Endothelial cell of umbilical vein (primary cell): ENCODE measurements at regions not wholly inside any gene's neighbourhood (a gene's known extent, or its start where the extent isn't known, plus 50 kb on each side); places are given as distances from the start of the nearest gene placed in this dataset.

Source experiments
- BruUV-seq: library from RNA; stranded (reverse); fragments of 400-500 nt; replicated peaks from 2 replicates; lab custom pipeline; 2021; lab: Mats Ljungman, UMichigan
- CTCF ChIA-PET: fragments of 300-600, 350-600 bp; sonication (Branson Sonifier 250); formaldehyde crosslinking; loops from one replicate; lab custom pipeline; 2021; ENCODE audit warnings: antibody characterized with exemption, inconsistent platforms; lab: Charles Lee
- POLR2A ChIA-PET: fragments of 300-600, 350-600 bp; sonication (Branson Sonifier 250); formaldehyde crosslinking; loops from one replicate; lab custom pipeline; 2021; ENCODE audit warnings: antibody characterized with exemption, inconsistent platforms; lab: Charles Lee
- DNase-seq: peaks from one replicate; pipeline ENCODE4 v3.0.0-alpha.2; 2011; ENCODE audit warnings: low read depth, low spot score
- FAIRE-seq: peaks from 2 replicates; lab custom pipeline; 2011; peaks lifted over from hg19 to GRCh38; lab: Jason Lieb, UNC
- H2AFZ ChIP-seq: 2 replicates; pipeline ENCODE4 v1.6.0; 2012; ENCODE audit warnings: low read depth, low read length, control low read depth, inconsistent platforms
- H3K27ac ChIP-seq: 2 replicates; pipeline ENCODE4 v1.5.1; 2011; ENCODE audit warnings: low read depth, mild to moderate bottlenecking, control low read depth, low read length, moderate library complexity; ENCODE audit not compliant: insufficient read depth
- H3K27me3 ChIP-seq, 2 experiments: 2 replicates each; pipeline versions ENCODE4 v1.6.0 to v1.6.1; 2011; ENCODE audit warnings: low read length in 2 of 2, mixed read lengths in 1 of 2; ENCODE audit not compliant: control insufficient read depth in 2 of 2, insufficient read depth in 2 of 2
- H3K36me3 ChIP-seq, 2 experiments: 2 replicates in 1 of 2; 3 replicates in 1 of 2; pipeline ENCODE4 v1.5.1; 2011; ENCODE audit warnings: low read length in 2 of 2, mild to moderate bottlenecking in 1 of 2, moderate library complexity in 1 of 2; ENCODE audit not compliant: control insufficient read depth in 2 of 2, insufficient read depth in 2 of 2; ENCODE audit errors: extremely low read depth in 1 of 2
- H3K4me1 ChIP-seq: 3 replicates; pipeline ENCODE4 v1.5.1; 2011; ENCODE audit warnings: mild to moderate bottlenecking, low read length; ENCODE audit not compliant: control insufficient read depth, insufficient read depth; ENCODE audit errors: extremely low read depth
- H3K4me2 ChIP-seq: 2 replicates; pipeline ENCODE4 v1.6.1; 2011; ENCODE audit warnings: low read length, control low read depth, mixed read lengths; ENCODE audit not compliant: insufficient read depth
- H3K4me3 ChIP-seq, 3 experiments: fragments of 200-600 bp in 1 of 3; sonication (generic), shearing (Covaris generic) in 1 of 3; replicated peaks in 1 of 3; 2 replicates each; pipeline ENCODE4 v1.5.1; 2011 to 2016; ENCODE audit warnings: control low read depth in 3 of 3, low read length in 3 of 3, mild to moderate bottlenecking in 2 of 3, inconsistent platforms in 1 of 3, low read depth in 1 of 3, moderate library complexity in 1 of 3; ENCODE audit not compliant: insufficient read depth in 1 of 3
- H3K79me2 ChIP-seq: 2 replicates; pipeline ENCODE4 v1.6.0; 2012; ENCODE audit warnings: low read length, inconsistent platforms; ENCODE audit not compliant: control insufficient read depth, insufficient read depth
- H3K9ac ChIP-seq: replicated peaks from 2 replicates; pipeline ENCODE3; 2011; ENCODE audit warnings: low read length, control low read depth; ENCODE audit not compliant: insufficient read depth; ENCODE audit errors: extremely low read depth
- H3K9me1 ChIP-seq: replicated peaks from 3 replicates; pipeline ENCODE4 v1.6.0; 2011; ENCODE audit warnings: mild to moderate bottlenecking, low read length; ENCODE audit not compliant: control insufficient read depth, insufficient read depth; ENCODE audit errors: extremely low read depth
- H3K9me3 ChIP-seq: replicated peaks from 2 replicates; pipeline ENCODE4 v1.5.1; 2012; ENCODE audit warnings: low read length, inconsistent platforms; ENCODE audit not compliant: control insufficient read depth, insufficient read depth
- H4K20me1 ChIP-seq: replicated peaks from 2 replicates; pipeline ENCODE3; 2011; ENCODE audit warnings: mild to moderate bottlenecking, low read length; ENCODE audit not compliant: control insufficient read depth, insufficient read depth; ENCODE audit errors: extremely low read depth
- EZH2 ChIP-seq: IDR thresholded peaks from 2 replicates; pipeline ENCODE4 v1.6.1; 2012; ENCODE audit warnings: borderline replicate concordance, low read depth, mild to moderate bottlenecking, moderate library complexity, low read length, inconsistent platforms; ENCODE audit not compliant: severe bottlenecking
- FOS ChIP-seq: IDR thresholded peaks from 2 replicates; pipeline ENCODE4 v1.6.1; 2011; ENCODE audit warnings: mild to moderate bottlenecking, low read length, moderate library complexity, borderline replicate concordance; ENCODE audit not compliant: insufficient read depth
- GATA2 ChIP-seq: IDR thresholded peaks from 2 replicates; pipeline ENCODE4 v1.7.0; 2011; ENCODE audit warnings: low read depth, mild to moderate bottlenecking, moderate library complexity, mixed read lengths, low read length; ENCODE audit not compliant: insufficient read length, insufficient read depth
- JUN ChIP-seq: IDR thresholded peaks from 2 replicates; pipeline ENCODE4 v1.6.1; 2011; ENCODE audit warnings: borderline replicate concordance, low read depth; ENCODE audit not compliant: insufficient read length, insufficient read depth
- MYC ChIP-seq: IDR thresholded peaks from one replicate; pipeline ENCODE4 v1.6.1; 2011; ENCODE audit warnings: mild to moderate bottlenecking, low read depth, low read length
- POLR2A ChIP-seq: IDR thresholded peaks from 2 replicates; pipeline ENCODE4 v1.6.1; 2012; ENCODE audit warnings: low read depth, mild to moderate bottlenecking, control low read depth, low read length
- POLR2AphosphoS5 ChIP-seq: IDR thresholded peaks from 2 replicates; pipeline ENCODE4 v1.6.1; 2012; ENCODE audit warnings: low read depth, mild to moderate bottlenecking, control low read depth, low read length, moderate library complexity; ENCODE audit not compliant: insufficient read depth
- dilution Hi-C: fragments of 300-500 bp; cut with MboI; formaldehyde crosslinking; loops from one replicate; pipeline ENCODE4 v1.15.0; 2019; ENCODE audit warnings: low sequenced_read_pairs; ENCODE audit not compliant: extremely low pct_ligation_motif_present
- intact Hi-C: fragments of 100-400 bp; cut with micrococcal nuclease; formaldehyde crosslinking; loops from one replicate; pipeline ENCODE4 v1.10.0; 2022
- TF ChIP-seq, protein P1 (sequence below), 2 donors: IDR thresholded peaks; 1 replicate in 1 of 2; 2 replicates in 1 of 2; pipeline ENCODE4 v1.5.1; 2011; ENCODE audit warnings: low read length in 2 of 2, mild to moderate bottlenecking in 2 of 2, moderate library complexity in 2 of 2, control low read depth in 1 of 2, inconsistent platforms in 1 of 2, low read depth in 1 of 2; ENCODE audit not compliant: insufficient read depth in 1 of 2; ENCODE audit errors: extremely low read depth in 1 of 2
- TF ChIP-seq, protein P2 (sequence below): IDR thresholded peaks from 2 replicates; pipeline ENCODE4 v1.6.1; 2011; ENCODE audit not compliant: insufficient read depth, insufficient read length

DNA sequence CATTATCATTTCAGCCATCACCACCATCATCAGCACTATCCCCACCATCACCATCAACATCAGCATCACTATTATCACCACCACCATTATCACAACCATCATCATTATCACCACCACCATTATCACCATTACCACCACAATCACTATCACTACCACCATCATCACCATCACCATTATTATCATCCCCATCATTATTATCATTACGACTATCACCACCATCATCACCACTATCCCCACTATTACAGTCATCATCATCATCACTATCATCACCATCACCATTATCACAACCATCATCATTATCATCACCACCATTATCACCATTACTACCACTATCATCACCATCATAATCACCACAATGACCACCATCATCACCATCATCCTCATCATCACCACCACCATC, 50.4 kb upstream of the CMKLR1 start:
- no peak for FAIRE-seq
- BruUV-seq: no TSS peak

More for the DNA sequence above, 50.4 kb upstream of the CMKLR1 start:
- no peak overlapping the region for H3K4me2 ChIP-seq
- DNase-seq: no peak
- dilution Hi-C loops (no loop called here), intact Hi-C loops (no loop called here)
- no peaks in the 10 kb centered on the region for H3K9me1 ChIP-seq
- H3K36me3 ChIP-seq: no peaks in the 10 kb centered on the region
- ChIA-PET CTCF (no interaction called here), POLR2A (no interaction called here)
- no peaks in the 10 kb centered on the region for H3K79me2 ChIP-seq
- no peaks in the 10 kb centered on the region for H3K4me1 ChIP-seq
- no peak overlapping the region for H2AFZ ChIP-seq
- H3K4me3 ChIP-seq: no peak overlapping the region
- TF ChIP-seq FOS (no peak), POLR2AphosphoS5 (no peak), JUN (no peak), MYC (no peak), EZH2 (no peak), POLR2A (no peak), GATA2 (no peak)
- TF ChIP-seq, protein P1, sequence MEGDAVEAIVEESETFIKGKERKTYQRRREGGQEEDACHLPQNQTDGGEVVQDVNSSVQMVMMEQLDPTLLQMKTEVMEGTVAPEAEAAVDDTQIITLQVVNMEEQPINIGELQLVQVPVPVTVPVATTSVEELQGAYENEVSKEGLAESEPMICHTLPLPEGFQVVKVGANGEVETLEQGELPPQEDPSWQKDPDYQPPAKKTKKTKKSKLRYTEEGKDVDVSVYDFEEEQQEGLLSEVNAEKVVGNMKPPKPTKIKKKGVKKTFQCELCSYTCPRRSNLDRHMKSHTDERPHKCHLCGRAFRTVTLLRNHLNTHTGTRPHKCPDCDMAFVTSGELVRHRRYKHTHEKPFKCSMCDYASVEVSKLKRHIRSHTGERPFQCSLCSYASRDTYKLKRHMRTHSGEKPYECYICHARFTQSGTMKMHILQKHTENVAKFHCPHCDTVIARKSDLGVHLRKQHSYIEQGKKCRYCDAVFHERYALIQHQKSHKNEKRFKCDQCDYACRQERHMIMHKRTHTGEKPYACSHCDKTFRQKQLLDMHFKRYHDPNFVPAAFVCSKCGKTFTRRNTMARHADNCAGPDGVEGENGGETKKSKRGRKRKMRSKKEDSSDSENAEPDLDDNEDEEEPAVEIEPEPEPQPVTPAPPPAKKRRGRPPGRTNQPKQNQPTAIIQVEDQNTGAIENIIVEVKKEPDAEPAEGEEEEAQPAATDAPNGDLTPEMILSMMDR (IDR thresholded peaks at IDR 0.05; ENCODE audit: extremely low read depth in 1 of 2, insufficient read depth in 1 of 2, low read depth in 1 of 2, low read length in 2 of 2): no peak
- TF ChIP-seq, protein P2, sequence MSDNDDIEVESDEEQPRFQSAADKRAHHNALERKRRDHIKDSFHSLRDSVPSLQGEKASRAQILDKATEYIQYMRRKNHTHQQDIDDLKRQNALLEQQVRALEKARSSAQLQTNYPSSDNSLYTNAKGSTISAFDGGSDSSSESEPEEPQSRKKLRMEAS: no peak
- H3K27ac ChIP-seq: no peak overlapping the region
- H4K20me1 ChIP-seq: no peaks in the 10 kb centered on the region
- H3K9me3 ChIP-seq: no peaks in the 10 kb centered on the region
- H3K9ac ChIP-seq: no peak overlapping the region
- H3K27me3 ChIP-seq: no peaks in the 10 kb centered on the region
